Naive thymus-derived CD4-positive, alpha-beta T cell (primary cell): ENCODE measurements at regions not wholly inside any gene's neighbourhood (a gene's known extent, or its start where the extent isn't known, plus 50 kb on each side); places are given as distances from the start of the nearest gene placed in this dataset.

ENCODE experiments used
- ATAC-seq: fragments of 150-1000 bp; cut with Tn5 transposase; 2 replicates; pipeline ENCODE4 v1.10.0; 2021; ENCODE audit warnings: mild to moderate bottlenecking, moderate library complexity
- CTCF ChIA-PET: fragments of 350-600 bp; sonication (Branson Sonifier 250); formaldehyde crosslinking; loops from one replicate; lab custom pipeline; 2021; ENCODE audit warnings: antibody characterized with exemption; lab: Charles Lee
- POLR2A ChIA-PET: fragments of 350-600 bp; sonication (Branson Sonifier 250); formaldehyde crosslinking; loops from one replicate; lab custom pipeline; 2021; ENCODE audit warnings: antibody characterized with exemption, inconsistent platforms; lab: Charles Lee
- DNase-seq, 9 donors: peaks; one replicate each; pipeline versions ENCODE4 v3.0.0 to v3.0.0-alpha.2; 2020 to 2022; ENCODE audit warnings: mixed read lengths in 1 of 9
- H3K27ac ChIP-seq: one replicate; pipeline ENCODE4 v1.7.0; 2013; ENCODE audit warnings: mild to moderate bottlenecking, low read depth, low read length, moderate library complexity
- H3K27me3 ChIP-seq, 2 donors: one replicate each; pipeline ENCODE4 v1.7.0; 2013; ENCODE audit warnings: low read length in 2 of 2, mild to moderate bottlenecking in 2 of 2, moderate library complexity in 2 of 2; ENCODE audit not compliant: control insufficient read depth in 2 of 2, insufficient read depth in 2 of 2
- H3K36me3 ChIP-seq, 3 experiments: 1 replicate in 2 of 3; 2 replicates in 1 of 3; pipeline ENCODE4 v1.7.0; 2013; ENCODE audit warnings: low read length in 3 of 3, mild to moderate bottlenecking in 3 of 3, moderate library complexity in 1 of 3; ENCODE audit not compliant: insufficient read depth in 3 of 3, control insufficient read depth in 2 of 3
- H3K4me1 ChIP-seq, 2 donors: one replicate each; pipeline ENCODE4 v1.7.0; 2013; ENCODE audit warnings: low read length in 2 of 2, mild to moderate bottlenecking in 2 of 2, moderate library complexity in 1 of 2; ENCODE audit not compliant: control insufficient read depth in 2 of 2, insufficient read depth in 2 of 2
- H3K4me3 ChIP-seq: 2 replicates; pipeline ENCODE4 v1.7.0; 2013; ENCODE audit warnings: mild to moderate bottlenecking, low read length
- H3K9me3 ChIP-seq, 3 experiments: 1 replicate in 2 of 3; 2 replicates in 1 of 3; pipeline ENCODE4 v1.7.0; 2013; ENCODE audit warnings: low read length in 3 of 3; ENCODE audit not compliant: control insufficient read depth in 2 of 3
- H3K27ac Mint-ChIP-seq, 9 donors: one replicate each; pipeline ENCODE4 v1.8.0; 2020 to 2022; ENCODE audit warnings: mixed read lengths in 9 of 9, mild to moderate bottlenecking in 8 of 9, moderate library complexity in 5 of 9, inconsistent platforms in 2 of 9
- H3K27me3 Mint-ChIP-seq, 5 donors: one replicate each; pipeline ENCODE4 v1.8.0; 2021 to 2022; ENCODE audit warnings: mixed read lengths in 5 of 5, mild to moderate bottlenecking in 1 of 5
- H3K36me3 Mint-ChIP-seq, 5 donors: one replicate each; pipeline ENCODE4 v1.8.0; 2020 to 2022; ENCODE audit warnings: mixed read lengths in 5 of 5, mild to moderate bottlenecking in 3 of 5, inconsistent platforms in 1 of 5
- H3K4me1 Mint-ChIP-seq, 7 donors: one replicate each; pipeline ENCODE4 v1.8.0; 2020 to 2022; ENCODE audit warnings: mixed read lengths in 7 of 7, mild to moderate bottlenecking in 3 of 7, inconsistent platforms in 1 of 7
- H3K4me3 Mint-ChIP-seq, 10 donors: one replicate each; pipeline ENCODE4 v1.8.0; 2020 to 2022; ENCODE audit warnings: mild to moderate bottlenecking in 10 of 10, mixed read lengths in 10 of 10, moderate library complexity in 6 of 10, inconsistent platforms in 2 of 10
- H3K9me3 Mint-ChIP-seq, 11 donors: one replicate each; pipeline ENCODE4 v1.8.0; 2020 to 2022; ENCODE audit warnings: mixed read lengths in 11 of 11, mild to moderate bottlenecking in 4 of 11, inconsistent platforms in 1 of 11, moderate library complexity in 1 of 11
- intact Hi-C, 2 donors: fragments of 100-400 bp; cut with micrococcal nuclease; formaldehyde crosslinking; loops; one replicate each; pipeline ENCODE4 v1.15.1; 2023

DNA sequence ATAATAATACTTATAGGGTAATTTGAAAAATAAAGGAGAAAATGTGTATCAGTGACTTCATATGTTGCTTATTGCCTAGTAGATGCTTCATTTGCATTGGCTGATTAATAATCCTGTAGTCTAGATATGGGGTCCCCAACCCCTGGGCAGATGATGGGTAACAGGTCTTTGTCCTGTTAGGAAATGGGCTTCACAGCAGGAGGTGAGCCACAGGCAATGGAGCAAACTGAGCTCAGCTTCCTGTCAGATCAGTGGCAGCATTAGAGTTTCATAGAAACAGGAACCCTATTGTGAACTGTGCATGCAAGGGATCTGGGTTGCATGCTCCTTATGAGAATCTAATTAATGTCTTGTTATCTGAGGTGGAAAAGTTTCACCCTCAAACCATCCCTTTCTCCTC, 1049.5 kb upstream of the EPHA7 start:
- ChIA-PET POLR2A (no interaction called here), CTCF (no interaction called here)
- Mint-ChIP-seq H3K9me3 (peaks cover 0 to 8% (median 3%) of the 10 kb centered on the region in 11 donors), H3K4me1 (no peaks in the 10 kb centered on the region), H3K36me3 (no peaks in the 10 kb centered on the region), H3K4me3 (no peak overlapping the region), H3K27me3 (no peaks in the 10 kb centered on the region), H3K27ac (no peak overlapping the region)
- ATAC-seq (no peak), DNase-seq (no peak)
- no peak overlapping the region for H3K27ac ChIP-seq
- H3K4me3 ChIP-seq = no peak overlapping the region
- no peaks in the 10 kb centered on the region for H3K4me1 ChIP-seq
- no peaks in the 10 kb centered on the region for H3K27me3 ChIP-seq
- H3K36me3 ChIP-seq = no peaks in the 10 kb centered on the region
- intact Hi-C loops = no loop called here
- H3K9me3 ChIP-seq = no peaks in the 10 kb centered on the region

- Histone ChIP-seq H3K4me3 (no peak overlapping the region), H3K4me1 (no peaks in the 10 kb centered on the region), H3K27me3 (no peaks in the 10 kb centered on the region), H3K27ac (no peak overlapping the region), H3K36me3 (no peaks in the 10 kb centered on the region), H3K9me3 (peaks cover 0 to 3% (median 0%) of the 10 kb centered on the region in 3 experiments)
- POLR2A ChIA-PET = no interaction called here
- Mint-ChIP-seq H3K27ac (no peak overlapping the region), H3K4me3 (no peak overlapping the region), H3K27me3 (no peaks in the 10 kb centered on the region), H3K9me3 (peaks cover 0 to 23% (median 4%) of the 10 kb centered on the region in 11 donors), H3K4me1 (no peaks in the 10 kb centered on the region), H3K36me3 (no peaks in the 10 kb centered on the region)
- ATAC-seq (no peak), DNase-seq (no peak)
- CTCF ChIA-PET = no interaction called here
- intact Hi-C loops = no loop called here
These were observed 1044.7 kb upstream of the EPHA7 start for GRCh38 chr6:94464018-94464510.

DNA sequence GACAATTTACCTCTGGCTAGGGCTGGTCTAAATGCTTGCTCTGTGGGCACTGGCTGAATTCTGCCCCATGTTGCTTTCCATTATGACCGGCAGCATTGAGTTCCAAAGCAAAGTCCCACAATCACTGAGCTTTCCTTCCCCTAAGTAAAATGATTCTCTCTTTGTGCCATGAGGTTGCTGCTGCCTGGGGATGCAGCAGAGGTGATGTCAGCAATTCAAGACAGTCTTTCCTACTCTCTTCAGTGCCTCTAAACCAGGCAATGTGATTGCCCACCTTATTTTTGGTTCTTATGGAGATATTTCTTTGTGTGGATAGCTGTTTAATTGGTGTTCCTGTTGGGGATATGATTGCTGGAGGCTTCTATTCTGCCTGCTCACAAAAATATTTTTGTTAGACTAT, 1043.9 kb upstream of the EPHA7 start:
- DNase-seq = no peak
- H3K27me3 Mint-ChIP-seq = no peaks in the 10 kb centered on the region
- H3K36me3 Mint-ChIP-seq = no peaks in the 10 kb centered on the region
- H3K4me3 Mint-ChIP-seq = no peak overlapping the region
- ChIA-PET CTCF (no interaction called here), POLR2A (no interaction called here)
- Histone ChIP-seq H3K36me3 (no peaks in the 10 kb centered on the region), H3K9me3 (peaks cover 0 to 3% (median 0%) of the 10 kb centered on the region in 3 experiments), H3K27ac (no peak overlapping the region), H3K4me3 (no peak overlapping the region), H3K4me1 (no peaks in the 10 kb centered on the region), H3K27me3 (no peaks in the 10 kb centered on the region)
- no peaks in the 10 kb centered on the region for H3K4me1 Mint-ChIP-seq
- no peak overlapping the region for H3K27ac Mint-ChIP-seq
- intact Hi-C loops = no loop called here
- H3K9me3 Mint-ChIP-seq = peaks cover 0 to 23% (median 4%) of the 10 kb centered on the region in 11 donors
- ATAC-seq = no peak

DNA sequence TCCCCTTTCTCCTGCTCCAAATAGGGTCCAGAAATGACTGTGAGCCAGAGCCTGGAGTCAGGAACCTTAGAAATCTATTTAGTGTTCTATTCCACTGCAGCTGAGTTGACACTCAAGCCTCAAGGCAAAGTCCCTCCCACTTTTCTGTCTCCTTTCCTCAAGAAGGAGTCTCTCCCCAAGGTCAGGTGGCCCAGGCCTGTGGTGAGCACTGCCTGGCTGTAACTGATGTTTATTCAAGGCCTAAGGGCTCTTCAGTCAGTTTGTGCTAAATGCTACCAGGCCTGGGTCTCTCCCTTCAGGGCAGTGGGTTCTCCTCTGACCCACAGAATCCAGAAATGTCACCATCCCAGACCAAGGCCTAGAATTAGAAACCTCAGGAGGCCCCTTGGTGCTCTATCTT, 1042.9 kb upstream of the EPHA7 start:
- Mint-ChIP-seq H3K4me1 (no peaks in the 10 kb centered on the region), H3K4me3 (no peak overlapping the region), H3K36me3 (no peaks in the 10 kb centered on the region), H3K27ac (no peak overlapping the region), H3K27me3 (no peaks in the 10 kb centered on the region), H3K9me3 (peaks cover 0 to 23% (median 4%) of the 10 kb centered on the region in 11 donors)
- H3K27me3 ChIP-seq = no peaks in the 10 kb centered on the region
- ChIA-PET POLR2A (no interaction called here), CTCF (no interaction called here)
- DNase-seq (no peak), ATAC-seq (no peak)
- no peaks in the 10 kb centered on the region for H3K36me3 ChIP-seq
- H3K27ac ChIP-seq = no peak overlapping the region
- H3K4me3 ChIP-seq = no peak overlapping the region
- H3K4me1 ChIP-seq = no peaks in the 10 kb centered on the region
- intact Hi-C loops = no loop called here
- peaks cover 0 to 3% (median 0%) of the 10 kb centered on the region in 3 experiments for H3K9me3 ChIP-seq

DNA sequence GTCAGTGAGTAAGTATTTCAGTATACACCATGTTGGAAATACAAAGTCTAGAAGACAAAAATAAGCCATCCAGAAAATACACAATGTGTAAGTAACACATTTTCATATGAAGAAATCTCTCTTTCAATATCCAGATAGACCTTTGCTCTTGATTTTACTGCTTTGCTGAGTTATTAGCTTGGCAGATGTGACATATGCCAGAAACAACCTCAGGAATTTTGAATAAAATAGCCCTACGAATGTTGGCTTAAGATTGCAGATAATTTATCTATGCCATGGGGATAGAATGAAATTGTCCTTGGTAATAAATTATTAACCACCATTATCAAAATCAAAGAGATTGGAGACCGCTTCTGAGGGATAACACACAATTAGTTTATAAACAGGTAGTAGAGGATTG, 1036.9 kb upstream of the EPHA7 start:
- ATAC-seq (no peak), DNase-seq (no peak)
- no peaks in the 10 kb centered on the region for H3K27me3 ChIP-seq
- no peaks in the 10 kb centered on the region for H3K36me3 ChIP-seq
- no peak overlapping the region for H3K4me3 Mint-ChIP-seq
- H3K36me3 Mint-ChIP-seq = no peaks in the 10 kb centered on the region
- ChIA-PET CTCF (no interaction called here), POLR2A (no interaction called here)
- intact Hi-C loops = no loop called here
- H3K4me3 ChIP-seq = no peak overlapping the region
- H3K9me3 ChIP-seq = peaks cover 0 to 3% (median 0%) of the 10 kb centered on the region in 3 experiments
- no peak overlapping the region for H3K27ac ChIP-seq
- no peaks in the 10 kb centered on the region for H3K4me1 ChIP-seq
- no peaks in the 10 kb centered on the region for H3K4me1 Mint-ChIP-seq
- H3K9me3 Mint-ChIP-seq = peaks cover 0 to 13% (median 4%) of the 10 kb centered on the region in 11 donors
- no peak overlapping the region for H3K27ac Mint-ChIP-seq
- H3K27me3 Mint-ChIP-seq = no peaks in the 10 kb centered on the region

DNA sequence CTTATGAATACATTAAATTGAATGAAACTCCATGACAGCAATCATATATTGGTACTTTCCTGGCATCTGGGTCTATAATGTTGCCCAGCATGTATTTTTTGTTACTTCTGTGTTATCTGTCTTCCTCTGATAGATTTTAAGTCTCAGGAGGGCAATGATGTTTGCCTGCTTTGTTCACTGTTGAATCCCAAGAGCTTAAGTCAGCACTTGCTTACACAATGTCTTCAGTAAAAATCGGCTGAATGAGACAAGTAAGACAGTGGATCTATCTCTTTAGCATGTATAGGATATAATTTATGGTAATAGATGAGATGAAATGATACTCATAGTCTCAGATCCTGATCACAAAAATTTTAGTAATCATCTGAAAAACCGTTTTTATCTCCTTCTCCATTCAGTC, 1034.9 kb upstream of the EPHA7 start:
- no peaks in the 10 kb centered on the region for H3K4me1 Mint-ChIP-seq
- DNase-seq = no peak
- H3K36me3 ChIP-seq = no peaks in the 10 kb centered on the region
- POLR2A ChIA-PET = no interaction called here
- H3K4me3 ChIP-seq = no peak overlapping the region
- no peak overlapping the region for H3K27ac Mint-ChIP-seq
- no peaks in the 10 kb centered on the region for H3K27me3 ChIP-seq
- no peak overlapping the region for H3K27ac ChIP-seq
- no peak for ATAC-seq
- no peaks in the 10 kb centered on the region for H3K27me3 Mint-ChIP-seq
- no peaks in the 10 kb centered on the region for H3K36me3 Mint-ChIP-seq
- intact Hi-C loops = no loop called here
- H3K4me3 Mint-ChIP-seq = no peak overlapping the region
- H3K9me3 ChIP-seq = no peaks in the 10 kb centered on the region
- CTCF ChIA-PET = no interaction called here
- H3K9me3 Mint-ChIP-seq = peaks cover 0 to 19% (median 5%) of the 10 kb centered on the region in 11 donors
- H3K4me1 ChIP-seq = no peaks in the 10 kb centered on the region

DNA sequence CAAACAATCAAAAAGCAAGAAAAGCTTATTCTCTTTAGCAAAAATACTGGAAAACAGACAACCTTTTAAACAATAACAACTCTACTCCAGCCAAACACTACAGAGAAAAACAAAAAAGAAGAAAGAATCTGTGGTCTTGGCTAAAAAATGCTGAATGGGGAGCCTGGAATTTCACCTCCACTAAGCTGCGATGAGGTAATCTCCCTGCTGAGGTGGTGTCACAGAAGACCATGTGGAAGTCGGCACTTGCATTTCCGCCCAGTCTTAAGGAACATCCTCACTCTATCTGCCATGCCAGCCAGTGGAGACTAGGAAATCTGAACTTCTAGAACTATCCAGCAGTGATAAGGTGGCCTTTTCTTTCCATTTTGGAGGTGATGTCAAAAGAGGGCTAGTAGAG, 1026.8 kb upstream of the EPHA7 start:
- POLR2A ChIA-PET = no interaction called here
- H3K27me3 ChIP-seq = no peaks in the 10 kb centered on the region
- no peak for DNase-seq
- no peaks in the 10 kb centered on the region for H3K36me3 Mint-ChIP-seq
- no peak overlapping the region for H3K4me3 ChIP-seq
- no peaks in the 10 kb centered on the region for H3K9me3 ChIP-seq
- no peak overlapping the region for H3K27ac ChIP-seq
- H3K4me3 Mint-ChIP-seq = no peak overlapping the region
- H3K4me1 ChIP-seq = no peaks in the 10 kb centered on the region
- H3K4me1 Mint-ChIP-seq = no peaks in the 10 kb centered on the region
- H3K36me3 ChIP-seq = no peaks in the 10 kb centered on the region
- intact Hi-C loops = no loop called here
- no peaks in the 10 kb centered on the region for H3K27me3 Mint-ChIP-seq
- no peak for ATAC-seq
- H3K27ac Mint-ChIP-seq = no peak overlapping the region
- peaks cover 0 to 30% (median 4%) of the 10 kb centered on the region in 11 donors for H3K9me3 Mint-ChIP-seq
- CTCF ChIA-PET = no interaction called here
